ENCODE measurements at regions not wholly inside any gene's neighbourhood (a gene's known extent, or its start where the extent isn't known, plus 50 kb on each side); places are given as distances from the start of the nearest gene placed in this dataset.

DNA sequence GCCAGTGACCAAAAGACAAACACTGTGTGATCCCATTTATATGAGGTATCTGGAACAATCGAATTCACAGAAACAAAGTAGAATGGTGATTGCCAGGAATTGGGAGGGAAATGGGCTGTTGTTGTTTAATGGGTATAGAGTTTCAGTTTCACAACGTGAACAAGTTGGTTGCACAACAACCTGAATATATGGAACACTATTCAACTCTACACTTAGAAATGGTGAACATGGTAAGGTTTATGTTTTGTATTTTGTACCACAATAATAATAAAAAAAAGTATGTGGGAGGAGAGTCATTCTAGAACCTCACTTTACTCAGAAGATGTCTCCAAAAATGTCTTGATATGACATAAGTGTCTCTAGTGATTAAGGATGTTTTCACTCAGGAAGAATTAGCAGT, 85.2 kb upstream of the SGCE start:
- no peaks in the 10 kb centered on the region for H3K36me3 ChIP-seq
- intact Hi-C loops (cut with DNase I; ENCODE audit: low total_unique reads), result no loop called here
- no peaks in the 10 kb centered on the region for H3K27me3 ChIP-seq
- no peak for DNase-seq (ENCODE audit: low spot score in 2 of 2)
- H3K4me3 ChIP-seq, result no peak overlapping the region
- no peak overlapping the region for H3K27ac ChIP-seq
- no peaks in the 10 kb centered on the region for H3K4me1 ChIP-seq
- H3K9me3 ChIP-seq, result no peaks in the 10 kb centered on the region
- TF ChIP-seq POLR2A (IDR thresholded peaks at IDR 0.05), result no peak
- TF ChIP-seq, protein P1, sequence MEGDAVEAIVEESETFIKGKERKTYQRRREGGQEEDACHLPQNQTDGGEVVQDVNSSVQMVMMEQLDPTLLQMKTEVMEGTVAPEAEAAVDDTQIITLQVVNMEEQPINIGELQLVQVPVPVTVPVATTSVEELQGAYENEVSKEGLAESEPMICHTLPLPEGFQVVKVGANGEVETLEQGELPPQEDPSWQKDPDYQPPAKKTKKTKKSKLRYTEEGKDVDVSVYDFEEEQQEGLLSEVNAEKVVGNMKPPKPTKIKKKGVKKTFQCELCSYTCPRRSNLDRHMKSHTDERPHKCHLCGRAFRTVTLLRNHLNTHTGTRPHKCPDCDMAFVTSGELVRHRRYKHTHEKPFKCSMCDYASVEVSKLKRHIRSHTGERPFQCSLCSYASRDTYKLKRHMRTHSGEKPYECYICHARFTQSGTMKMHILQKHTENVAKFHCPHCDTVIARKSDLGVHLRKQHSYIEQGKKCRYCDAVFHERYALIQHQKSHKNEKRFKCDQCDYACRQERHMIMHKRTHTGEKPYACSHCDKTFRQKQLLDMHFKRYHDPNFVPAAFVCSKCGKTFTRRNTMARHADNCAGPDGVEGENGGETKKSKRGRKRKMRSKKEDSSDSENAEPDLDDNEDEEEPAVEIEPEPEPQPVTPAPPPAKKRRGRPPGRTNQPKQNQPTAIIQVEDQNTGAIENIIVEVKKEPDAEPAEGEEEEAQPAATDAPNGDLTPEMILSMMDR (IDR thresholded peaks at IDR 0.05), result no peak
- TF ChIP-seq POLR2AphosphoS5 (IDR thresholded peaks at IDR 0.05), result no peak

DNA sequence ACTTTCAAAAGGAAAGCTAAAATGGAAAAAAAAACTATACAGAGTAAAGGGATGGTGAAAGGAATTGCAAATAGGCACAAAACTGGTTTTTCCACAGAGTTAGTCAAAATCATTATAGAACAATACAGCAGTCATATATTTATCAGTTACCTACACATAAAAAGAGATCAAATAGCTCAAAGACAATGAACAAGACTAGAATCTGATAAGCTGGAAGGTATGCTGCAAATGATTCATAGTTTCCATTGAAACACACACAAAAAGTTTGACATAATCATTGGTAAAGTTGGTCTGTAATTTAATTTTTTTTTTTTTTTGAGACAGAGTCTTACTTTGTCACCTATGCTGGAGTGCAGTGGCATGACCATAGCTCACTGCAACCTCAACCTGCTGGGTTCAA, 92.4 kb upstream of the SGCE start:
- no peaks in the 10 kb centered on the region for H3K9me3 ChIP-seq
- no peak overlapping the region for H3K4me3 ChIP-seq
- H3K4me1 ChIP-seq, result no peaks in the 10 kb centered on the region
- H3K36me3 ChIP-seq, result no peaks in the 10 kb centered on the region
- intact Hi-C loops (cut with DNase I; ENCODE audit: low total_unique reads), result no loop called here
- H3K27me3 ChIP-seq, result no peaks in the 10 kb centered on the region
- TF ChIP-seq POLR2A (IDR thresholded peaks at IDR 0.05) (no peak), POLR2AphosphoS5 (IDR thresholded peaks at IDR 0.05) (no peak)
- TF ChIP-seq, protein P1 (IDR thresholded peaks at IDR 0.05), result no peak
- H3K27ac ChIP-seq, result no peak overlapping the region
- no peak for DNase-seq (ENCODE audit: low spot score in 2 of 2)

DNA sequence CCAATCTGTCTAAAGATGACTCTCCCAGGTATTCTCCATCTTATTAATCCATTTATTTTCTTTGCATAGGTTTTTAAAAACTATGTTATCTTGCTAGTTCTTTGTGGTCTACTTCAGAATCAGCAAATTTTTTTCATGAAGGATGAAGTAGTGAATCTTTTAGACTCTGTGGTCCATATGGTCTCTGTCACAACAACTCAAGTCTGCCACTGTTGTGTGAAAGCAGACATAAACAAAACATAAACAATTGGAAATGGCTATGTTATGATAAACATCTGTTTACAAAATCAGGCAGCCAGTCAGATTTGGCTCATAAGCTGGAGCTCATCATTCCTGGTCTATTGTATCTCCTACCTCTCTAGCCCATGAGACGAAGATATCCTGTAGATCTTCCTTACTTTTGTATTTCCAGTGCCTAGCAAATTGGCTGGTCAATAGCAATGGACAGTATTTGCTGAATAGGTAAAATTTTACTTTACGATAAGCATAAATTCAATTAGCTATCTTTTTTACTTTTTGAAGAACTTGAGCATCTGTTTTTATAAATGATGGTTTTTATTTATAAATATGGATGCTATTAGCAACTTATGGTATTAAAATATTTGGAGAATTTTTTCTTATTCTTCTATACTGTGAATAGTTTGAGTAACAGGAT, 104.6 kb upstream of the SGCE start:
- Histone ChIP-seq H3K36me3 (no peaks in the 10 kb centered on the region), H3K4me1 (no peaks in the 10 kb centered on the region), H3K9me3 (peaks cover 3% of the 10 kb centered on the region in 2 donors), H3K27ac (no peak overlapping the region), H3K4me3 (no peak overlapping the region), H3K27me3 (no peaks in the 10 kb centered on the region)
- no peak for TF ChIP-seq POLR2A (IDR thresholded peaks at IDR 0.05)
- no peak for TF ChIP-seq POLR2AphosphoS5 (IDR thresholded peaks at IDR 0.05)
- TF ChIP-seq, protein P1 (IDR thresholded peaks at IDR 0.05), result no peak
- DNase-seq (ENCODE audit: low spot score in 2 of 2), result no peak
- intact Hi-C loops (cut with DNase I; ENCODE audit: low total_unique reads), result no loop called here

DNA sequence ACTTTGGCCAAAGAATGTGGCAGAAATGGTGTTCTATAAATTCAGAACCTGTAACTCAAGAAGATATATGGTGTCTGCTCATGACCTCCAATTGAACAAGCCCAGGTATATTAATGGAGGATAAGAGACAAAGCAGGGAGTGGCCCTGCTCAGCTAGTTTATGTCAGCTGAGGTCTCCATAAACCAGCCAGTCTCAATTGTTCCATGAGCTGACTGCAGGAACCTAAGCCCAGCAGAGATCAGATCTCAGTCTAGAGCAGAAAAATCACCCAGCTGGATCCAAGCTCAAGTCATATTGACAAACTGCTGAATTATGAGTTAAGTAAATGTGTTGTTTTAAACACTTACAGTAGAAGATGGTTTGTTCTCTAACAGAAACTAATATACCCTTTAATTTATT, 105.5 kb upstream of the SGCE start:
- Histone ChIP-seq H3K36me3 (no peaks in the 10 kb centered on the region), H3K4me1 (no peaks in the 10 kb centered on the region), H3K27me3 (no peaks in the 10 kb centered on the region), H3K4me3 (no peak overlapping the region), H3K27ac (no peak overlapping the region), H3K9me3 (no peaks in the 10 kb centered on the region)
- no peak for TF ChIP-seq POLR2A (IDR thresholded peaks at IDR 0.05)
- no peak for TF ChIP-seq POLR2AphosphoS5 (IDR thresholded peaks at IDR 0.05)
- TF ChIP-seq, protein P1 (IDR thresholded peaks at IDR 0.05), result no peak
- intact Hi-C loops (cut with DNase I; ENCODE audit: low total_unique reads), result no loop called here
- DNase-seq (ENCODE audit: low spot score in 2 of 2), result no peak

DNA sequence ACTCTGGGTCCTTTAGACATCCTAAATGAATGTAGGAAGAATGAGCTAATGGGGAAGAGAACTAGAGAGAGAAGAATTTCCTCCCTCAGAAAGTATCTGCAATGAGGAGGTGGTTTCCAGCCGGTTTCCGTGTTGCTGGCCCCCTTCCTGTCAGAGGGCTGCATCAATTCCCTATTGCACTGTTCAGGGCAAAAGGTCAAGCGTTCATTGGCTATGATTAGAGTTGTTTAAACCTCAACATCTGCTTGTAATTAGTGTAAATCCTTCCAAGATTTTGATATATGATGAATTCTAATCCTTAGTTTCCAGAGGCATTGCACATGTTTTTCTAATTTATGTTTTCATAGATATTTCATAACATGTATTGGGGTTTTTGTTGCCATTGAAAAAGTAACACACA, 107.3 kb upstream of the SGCE start:
- Histone ChIP-seq H3K27me3 (no peaks in the 10 kb centered on the region), H3K27ac (no peak overlapping the region), H3K36me3 (no peaks in the 10 kb centered on the region), H3K9me3 (no peaks in the 10 kb centered on the region), H3K4me3 (no peak overlapping the region), H3K4me1 (no peaks in the 10 kb centered on the region)
- TF ChIP-seq POLR2A (IDR thresholded peaks at IDR 0.05), result no peak
- no peak for TF ChIP-seq POLR2AphosphoS5 (IDR thresholded peaks at IDR 0.05)
- TF ChIP-seq, protein P1 (IDR thresholded peaks at IDR 0.05), result no peak
- DNase-seq (ENCODE audit: low spot score in 2 of 2), result no peak
- intact Hi-C loops (cut with DNase I; ENCODE audit: low total_unique reads), result no loop called here

Measured in breast epithelium (tissue), 4 donors.